Colonic mucosa (tissue), 4 donors: ENCODE measurements at regions not wholly inside any gene's neighbourhood (a gene's known extent, or its start where the extent isn't known, plus 50 kb on each side); places are given as distances from the start of the nearest gene placed in this dataset.
"Not testable (repeated sequence)": the region's sequence is repeated elsewhere in the genome, so short reads cannot be mapped to it uniquely, and the experiment has no call there.

ENCODE experiments used
- DNase-seq: peaks from one replicate; pipeline ENCODE4 v3.0.0-alpha.2; 2020
- H3K27ac ChIP-seq: fragments of 200-600 bp; one replicate; pipeline ENCODE4 v1.8.0; 2021
- H3K27me3 ChIP-seq: fragments of 200-600 bp; one replicate; pipeline ENCODE4 v1.8.0; 2021
- H3K36me3 ChIP-seq: fragments of 200-600 bp; one replicate; pipeline ENCODE4 v1.8.0; 2021
- H3K4me1 ChIP-seq: fragments of 200-600 bp; one replicate; pipeline ENCODE4 v1.8.0; 2021; ENCODE audit warnings: mild to moderate bottlenecking
- H3K4me3 ChIP-seq: fragments of 200-600 bp; one replicate; pipeline ENCODE4 v1.8.0; 2021
- H3K9ac ChIP-seq, 2 donors: one replicate each; pipeline ENCODE4 v1.7.0; 2013; ENCODE audit warnings: control low read depth in 2 of 2, low read depth in 2 of 2, low read length in 2 of 2
- H3K9me3 ChIP-seq: fragments of 200-600 bp; one replicate; pipeline ENCODE4 v1.8.0; 2021
- intact Hi-C: fragments of 100-400 bp; cut with DNase I; formaldehyde crosslinking; loops from one replicate; pipeline ENCODE4 v1.14.1; 2022
- TF ChIP-seq, protein P1 (sequence below): fragments of 200-600 bp; IDR thresholded peaks from one replicate; pipeline ENCODE4 v1.8.0; 2022; ENCODE audit warnings: antibody characterized with exemption, mild to moderate bottlenecking
- donor health status: healthy.
- donor health status: DM: no; HTN: no; CAD: no.
- donor health status: DM: no; HTN: no; CAD: no.

DNA sequence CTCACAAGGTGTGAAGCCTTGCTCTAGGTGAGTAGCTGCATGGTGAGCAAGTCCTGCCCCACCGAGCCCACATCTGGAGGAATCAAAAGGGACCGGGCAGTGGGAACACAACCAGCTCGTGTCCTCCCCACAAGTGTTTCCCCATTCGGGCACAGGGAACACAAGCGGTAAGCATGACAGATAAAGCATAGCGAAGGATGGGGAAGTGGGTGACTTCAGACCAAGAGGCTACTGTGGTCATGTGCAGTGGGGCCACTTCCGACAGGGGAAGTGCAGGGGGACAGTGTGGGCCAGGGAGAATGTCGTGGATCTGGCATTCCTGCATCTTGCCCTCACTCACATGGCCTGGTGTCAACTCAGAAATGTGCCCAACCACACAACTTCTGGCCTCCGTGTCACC is 306.2 kb downstream of the FAM72C start:
- H3K9ac ChIP-seq: no peak overlapping the region
- no peak overlapping the region for H3K27ac ChIP-seq
- H3K36me3 ChIP-seq: no peaks in the 10 kb centered on the region
- H3K9me3 ChIP-seq: no peaks in the 10 kb centered on the region
- TF ChIP-seq, protein P1, sequence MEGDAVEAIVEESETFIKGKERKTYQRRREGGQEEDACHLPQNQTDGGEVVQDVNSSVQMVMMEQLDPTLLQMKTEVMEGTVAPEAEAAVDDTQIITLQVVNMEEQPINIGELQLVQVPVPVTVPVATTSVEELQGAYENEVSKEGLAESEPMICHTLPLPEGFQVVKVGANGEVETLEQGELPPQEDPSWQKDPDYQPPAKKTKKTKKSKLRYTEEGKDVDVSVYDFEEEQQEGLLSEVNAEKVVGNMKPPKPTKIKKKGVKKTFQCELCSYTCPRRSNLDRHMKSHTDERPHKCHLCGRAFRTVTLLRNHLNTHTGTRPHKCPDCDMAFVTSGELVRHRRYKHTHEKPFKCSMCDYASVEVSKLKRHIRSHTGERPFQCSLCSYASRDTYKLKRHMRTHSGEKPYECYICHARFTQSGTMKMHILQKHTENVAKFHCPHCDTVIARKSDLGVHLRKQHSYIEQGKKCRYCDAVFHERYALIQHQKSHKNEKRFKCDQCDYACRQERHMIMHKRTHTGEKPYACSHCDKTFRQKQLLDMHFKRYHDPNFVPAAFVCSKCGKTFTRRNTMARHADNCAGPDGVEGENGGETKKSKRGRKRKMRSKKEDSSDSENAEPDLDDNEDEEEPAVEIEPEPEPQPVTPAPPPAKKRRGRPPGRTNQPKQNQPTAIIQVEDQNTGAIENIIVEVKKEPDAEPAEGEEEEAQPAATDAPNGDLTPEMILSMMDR: no peak
- no peaks in the 10 kb centered on the region for H3K4me1 ChIP-seq
- no peak overlapping the region for H3K4me3 ChIP-seq
- intact Hi-C loops: no loop called here
- no peak for DNase-seq
- H3K27me3 ChIP-seq: no peaks in the 10 kb centered on the region

- intact Hi-C loops, H3K36me3 ChIP-seq, H3K9me3 ChIP-seq, H3K27me3 ChIP-seq, H3K27ac ChIP-seq, H3K4me3 ChIP-seq, DNase-seq, H3K9ac ChIP-seq, H3K4me1 ChIP-seq: not testable (repeated sequence)
Measured at GRCh38 chr1:143663056-143663455, 308.7 kb downstream of the FAM72C start.

- TF ChIP-seq, protein P1: no peak
- DNase-seq: no peak
- intact Hi-C loops: no loop called here
- Histone ChIP-seq H3K4me1 (no peaks in the 10 kb centered on the region), H3K27ac (no peak overlapping the region), H3K27me3 (no peaks in the 10 kb centered on the region), H3K9ac (no peak overlapping the region), H3K4me3 (no peak overlapping the region), H3K36me3 (no peaks in the 10 kb centered on the region), H3K9me3 (no peaks in the 10 kb centered on the region)
Measured at GRCh38 chr1:143661418-143662101, 310.2 kb downstream of the FAM72C start.

GRCh38 chr1:143660354-143660941 is 311.3 kb downstream of the FAM72C start:
- no peak overlapping the region for H3K4me3 ChIP-seq
- H3K27ac ChIP-seq: no peak overlapping the region
- no peaks in the 10 kb centered on the region for H3K4me1 ChIP-seq
- no peak overlapping the region for H3K9ac ChIP-seq
- intact Hi-C loops: no loop called here
- TF ChIP-seq, protein P1: no peak
- DNase-seq: no peak
- no peaks in the 10 kb centered on the region for H3K36me3 ChIP-seq
- H3K9me3 ChIP-seq: no peaks in the 10 kb centered on the region
- no peaks in the 10 kb centered on the region for H3K27me3 ChIP-seq

GRCh38 chr1:143653429-143653802 is 318.4 kb downstream of the FAM72C start:
- Histone ChIP-seq H3K27ac (no peak overlapping the region), H3K27me3 (no peaks in the 10 kb centered on the region), H3K36me3 (no peaks in the 10 kb centered on the region), H3K9me3 (no peaks in the 10 kb centered on the region), H3K4me3 (no peak overlapping the region), H3K9ac (no peak overlapping the region), H3K4me1 (no peaks in the 10 kb centered on the region)
- intact Hi-C loops: no loop called here
- DNase-seq: no peak
- TF ChIP-seq, protein P1: no peak

GRCh38 chr1:143652744-143653428 is 318.9 kb downstream of the FAM72C start:
- intact Hi-C loops: no loop called here
- DNase-seq: no peak
- Histone ChIP-seq H3K9ac (no peak overlapping the region), H3K27ac (no peak overlapping the region), H3K4me3 (no peak overlapping the region), H3K4me1 (no peaks in the 10 kb centered on the region), H3K27me3 (no peaks in the 10 kb centered on the region), H3K9me3 (no peaks in the 10 kb centered on the region), H3K36me3 (no peaks in the 10 kb centered on the region)
- TF ChIP-seq, protein P1: no peak
